Glutamatergic neuron (in vitro differentiated cells): ENCODE measurements at regions not wholly inside any gene's neighbourhood (a gene's known extent, or its start where the extent isn't known, plus 50 kb on each side); places are given as distances from the start of the nearest gene placed in this dataset.

ENCODE experiments used
- DNase-seq: peaks from one replicate; pipeline ENCODE4 v3.0.0; 2022
- H3K27ac Mint-ChIP-seq: one replicate; pipeline ENCODE4 v1.8.0; 2020; ENCODE audit warnings: mild to moderate bottlenecking, mixed read lengths, inconsistent platforms; ENCODE audit not compliant: unreplicated experiment
- H3K27me3 Mint-ChIP-seq: one replicate; pipeline ENCODE4 v1.8.0; 2020; ENCODE audit warnings: mild to moderate bottlenecking, moderate library complexity, mixed read lengths, inconsistent platforms; ENCODE audit not compliant: unreplicated experiment
- H3K36me3 Mint-ChIP-seq: one replicate; pipeline ENCODE4 v1.8.0; 2020; ENCODE audit warnings: mild to moderate bottlenecking, mixed read lengths, inconsistent platforms; ENCODE audit not compliant: unreplicated experiment
- H3K4me1 Mint-ChIP-seq: one replicate; pipeline ENCODE4 v1.8.0; 2020; ENCODE audit warnings: mild to moderate bottlenecking, low read depth, mixed read lengths, inconsistent platforms; ENCODE audit not compliant: unreplicated experiment
- H3K4me3 Mint-ChIP-seq: one replicate; pipeline ENCODE4 v1.8.0; 2020; ENCODE audit warnings: mild to moderate bottlenecking, mixed read lengths, inconsistent platforms; ENCODE audit not compliant: unreplicated experiment
- H3K9me3 Mint-ChIP-seq: one replicate; pipeline ENCODE4 v1.8.0; 2020; ENCODE audit warnings: mild to moderate bottlenecking, moderate library complexity, mixed read lengths, inconsistent platforms; ENCODE audit not compliant: unreplicated experiment
- TF ChIP-seq, protein P1 (sequence below): fragments of 200-600 bp; sonication (generic); IDR thresholded peaks from one replicate; pipeline ENCODE4 v1.5.0; 2021; ENCODE audit not compliant: partially characterized antibody, unreplicated experiment

DNA sequence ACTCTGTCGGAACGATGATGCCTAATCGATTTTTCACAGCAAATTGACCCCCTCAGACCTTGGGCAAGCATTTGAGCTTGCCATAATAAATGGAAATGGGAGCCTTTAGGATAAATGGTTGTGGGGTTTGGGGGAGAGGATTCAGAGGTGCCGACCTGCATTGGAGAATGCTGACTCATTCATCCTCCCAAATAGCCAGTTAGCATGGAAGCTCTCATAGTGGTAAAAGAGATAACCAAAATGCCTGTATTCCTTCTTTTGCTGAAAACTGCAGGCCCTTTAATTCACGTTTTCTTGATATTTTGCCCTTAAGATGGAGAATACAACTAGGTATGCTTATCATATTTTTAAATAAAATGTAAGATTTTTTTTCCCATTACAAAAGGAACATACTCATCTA, 392.6 kb upstream of the DEPDC1 start:
- Mint-ChIP-seq H3K4me1 (no peaks in the 10 kb centered on the region), H3K36me3 (no peaks in the 10 kb centered on the region), H3K4me3 (no peak overlapping the region), H3K27ac (no peak overlapping the region), H3K9me3 (no peaks in the 10 kb centered on the region), H3K27me3 (peaks cover 2% of the 10 kb centered on the region)
- TF ChIP-seq, protein P1, sequence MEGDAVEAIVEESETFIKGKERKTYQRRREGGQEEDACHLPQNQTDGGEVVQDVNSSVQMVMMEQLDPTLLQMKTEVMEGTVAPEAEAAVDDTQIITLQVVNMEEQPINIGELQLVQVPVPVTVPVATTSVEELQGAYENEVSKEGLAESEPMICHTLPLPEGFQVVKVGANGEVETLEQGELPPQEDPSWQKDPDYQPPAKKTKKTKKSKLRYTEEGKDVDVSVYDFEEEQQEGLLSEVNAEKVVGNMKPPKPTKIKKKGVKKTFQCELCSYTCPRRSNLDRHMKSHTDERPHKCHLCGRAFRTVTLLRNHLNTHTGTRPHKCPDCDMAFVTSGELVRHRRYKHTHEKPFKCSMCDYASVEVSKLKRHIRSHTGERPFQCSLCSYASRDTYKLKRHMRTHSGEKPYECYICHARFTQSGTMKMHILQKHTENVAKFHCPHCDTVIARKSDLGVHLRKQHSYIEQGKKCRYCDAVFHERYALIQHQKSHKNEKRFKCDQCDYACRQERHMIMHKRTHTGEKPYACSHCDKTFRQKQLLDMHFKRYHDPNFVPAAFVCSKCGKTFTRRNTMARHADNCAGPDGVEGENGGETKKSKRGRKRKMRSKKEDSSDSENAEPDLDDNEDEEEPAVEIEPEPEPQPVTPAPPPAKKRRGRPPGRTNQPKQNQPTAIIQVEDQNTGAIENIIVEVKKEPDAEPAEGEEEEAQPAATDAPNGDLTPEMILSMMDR, result no peak
- no peak for DNase-seq

DNA sequence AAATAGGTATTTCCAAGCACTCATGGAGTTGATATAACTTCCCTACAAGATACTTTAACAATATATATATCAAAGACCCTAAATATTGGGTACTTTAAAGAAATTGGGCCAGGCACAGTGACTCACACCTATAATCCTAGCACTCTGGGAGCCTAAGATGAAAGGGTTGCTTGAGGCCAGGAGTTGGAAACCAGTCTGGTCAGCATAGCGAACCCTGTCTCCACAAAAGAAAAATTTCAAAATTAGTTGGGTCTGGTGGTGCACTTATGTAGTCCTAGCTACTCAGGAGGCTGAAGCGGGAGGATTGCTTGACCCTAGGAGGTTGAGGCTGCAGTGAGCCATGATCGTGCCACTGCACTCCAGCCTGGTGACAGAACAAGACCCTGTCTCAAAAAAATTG, 393.9 kb upstream of the DEPDC1 start:
- DNase-seq, result no peak
- Mint-ChIP-seq H3K9me3 (no peaks in the 10 kb centered on the region), H3K4me3 (no peak overlapping the region), H3K27me3 (peaks cover 2% of the 10 kb centered on the region), H3K4me1 (no peaks in the 10 kb centered on the region), H3K27ac (no peak overlapping the region), H3K36me3 (no peaks in the 10 kb centered on the region)
- TF ChIP-seq, protein P1, result no peak

DNA sequence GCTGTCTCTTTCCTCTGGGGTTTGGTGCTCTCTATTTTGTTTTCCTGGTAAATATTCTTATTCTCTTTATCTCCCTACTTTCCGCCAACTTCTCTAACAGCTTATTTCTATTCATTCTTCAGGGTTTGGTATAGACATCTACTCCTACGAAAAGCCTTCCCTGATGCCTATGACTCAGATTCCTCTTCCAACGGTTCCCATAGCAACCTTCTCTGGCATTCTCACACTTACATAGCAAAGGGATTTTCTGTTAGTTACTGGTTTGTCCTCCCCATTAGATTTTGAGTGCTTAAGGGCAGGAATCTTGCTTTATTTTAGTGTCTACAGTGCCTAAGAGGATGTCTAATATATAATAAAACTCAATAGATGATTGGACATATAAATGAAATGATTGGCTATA, 407.6 kb upstream of the DEPDC1 start:
- DNase-seq, result no peak
- H3K27ac Mint-ChIP-seq, result no peak overlapping the region
- TF ChIP-seq, protein P1, result no peak
- no peaks in the 10 kb centered on the region for H3K27me3 Mint-ChIP-seq
- peaks cover 3% of the 10 kb centered on the region for H3K9me3 Mint-ChIP-seq
- peaks cover 4% of the 10 kb centered on the region for H3K36me3 Mint-ChIP-seq
- no peak overlapping the region for H3K4me3 Mint-ChIP-seq
- no peaks in the 10 kb centered on the region for H3K4me1 Mint-ChIP-seq

DNA sequence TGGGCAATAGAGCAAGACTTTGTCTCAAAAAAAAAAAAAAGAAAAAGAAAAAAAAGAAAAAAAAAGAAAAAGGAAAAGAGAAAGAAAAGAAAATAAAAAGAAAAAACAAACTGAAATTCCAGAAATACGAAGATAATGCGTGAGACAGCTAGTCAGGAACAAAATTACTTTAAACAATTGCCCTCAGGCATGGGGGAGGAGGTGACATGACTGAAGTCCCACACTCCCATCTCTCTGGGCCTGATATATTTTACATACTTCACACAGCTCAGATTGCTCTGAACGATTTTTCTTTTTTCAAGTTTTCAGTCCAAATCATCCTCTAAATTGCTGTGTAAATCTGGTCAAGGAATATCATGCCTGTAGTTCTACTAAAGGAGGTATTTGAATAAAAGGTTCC, 409.5 kb upstream of the DEPDC1 start:
- H3K27me3 Mint-ChIP-seq, result no peaks in the 10 kb centered on the region
- DNase-seq, result no peak
- no peaks in the 10 kb centered on the region for H3K4me1 Mint-ChIP-seq
- H3K36me3 Mint-ChIP-seq, result peaks cover 5% of the 10 kb centered on the region
- H3K27ac Mint-ChIP-seq, result no peak overlapping the region
- no peak overlapping the region for H3K4me3 Mint-ChIP-seq
- TF ChIP-seq, protein P1, result no peak
- peaks cover 2% of the 10 kb centered on the region for H3K9me3 Mint-ChIP-seq

DNA sequence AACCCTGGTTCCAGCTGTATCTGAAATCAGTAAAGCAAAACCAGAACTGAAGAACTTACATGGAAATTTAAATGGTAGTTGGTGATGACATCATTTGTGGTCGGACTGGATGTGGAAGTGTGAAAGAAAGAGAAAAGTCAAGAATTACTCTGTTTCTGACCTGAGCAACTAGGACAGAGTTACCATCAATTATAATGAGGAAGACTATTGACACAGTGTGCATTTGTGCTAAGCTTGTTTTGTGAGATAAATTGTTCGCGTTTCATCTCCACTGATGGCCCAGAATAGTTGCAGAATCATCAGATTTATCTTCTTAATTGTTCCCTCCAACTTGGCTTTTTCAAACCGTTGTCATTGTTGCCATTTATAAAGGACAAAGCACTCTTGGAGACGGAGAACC, 410.6 kb upstream of the DEPDC1 start:
- Mint-ChIP-seq H3K27ac (no peak overlapping the region), H3K36me3 (peaks cover 5% of the 10 kb centered on the region), H3K27me3 (no peaks in the 10 kb centered on the region), H3K4me1 (no peaks in the 10 kb centered on the region), H3K9me3 (no peaks in the 10 kb centered on the region), H3K4me3 (no peak overlapping the region)
- DNase-seq, result no peak
- TF ChIP-seq, protein P1, result no peak
